HS-27A (cell line): ENCODE measurements at regions not wholly inside any gene's neighbourhood (a gene's known extent, or its start where the extent isn't known, plus 50 kb on each side); places are given as distances from the start of the nearest gene placed in this dataset.
A peak's percentile ranks its signal among the peaks of the same experiment; 100 is the strongest.

ENCODE experiments used
- DNase-seq: peaks from one replicate; pipeline ENCODE4 v3.0.0-alpha.2; 2012; ENCODE audit warnings: low read depth, missing footprints

GRCh38 chr7:42987648-42988214, 55.6 kb downstream of the MRPL32 start:
- DNase-seq: no peak

DNA sequence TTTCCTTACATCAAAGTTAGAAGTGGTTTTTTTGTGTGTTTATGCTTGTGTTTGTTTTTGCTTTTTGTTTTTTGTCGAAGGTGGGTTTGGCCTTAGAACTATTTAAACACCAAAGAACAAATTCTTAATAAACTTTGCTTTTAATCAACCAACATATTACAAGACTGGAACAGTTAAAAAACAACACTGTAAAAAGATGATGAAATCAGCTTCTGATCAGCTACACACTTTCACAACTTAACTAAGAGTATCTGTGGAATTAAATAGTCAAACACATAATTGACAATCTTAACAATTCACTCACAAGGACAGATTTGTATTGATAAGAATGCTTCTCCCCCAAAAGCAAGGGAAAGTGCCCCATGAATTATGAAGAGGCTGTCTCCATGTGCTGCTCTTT, 58.8 kb downstream of the MRPL32 start:
- DNase-seq: no peak

GRCh38 chr7:42991913-42992591, 59.9 kb downstream of the MRPL32 start:
- no peak for DNase-seq

DNA sequence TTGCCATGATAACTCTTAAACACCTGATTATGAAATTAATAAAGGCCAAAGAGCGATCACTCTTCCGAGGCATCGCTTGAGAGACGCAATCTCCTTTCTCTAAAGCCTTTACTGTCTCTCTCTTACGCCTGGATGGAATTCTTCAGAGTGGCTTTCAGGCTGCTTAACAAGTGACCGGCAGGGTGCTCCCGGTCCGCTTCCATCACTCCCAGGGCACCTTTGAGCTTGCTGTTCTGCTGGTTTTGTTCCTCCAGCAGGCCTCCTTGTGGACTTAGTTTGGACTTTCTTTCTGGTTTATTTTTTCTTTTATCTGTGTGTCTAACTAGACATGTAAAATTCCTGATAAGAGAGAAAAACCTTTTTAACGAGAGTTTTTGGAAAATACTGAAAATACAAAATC, 60.9 kb downstream of the MRPL32 start:
- DNase-seq: no peak

DNA sequence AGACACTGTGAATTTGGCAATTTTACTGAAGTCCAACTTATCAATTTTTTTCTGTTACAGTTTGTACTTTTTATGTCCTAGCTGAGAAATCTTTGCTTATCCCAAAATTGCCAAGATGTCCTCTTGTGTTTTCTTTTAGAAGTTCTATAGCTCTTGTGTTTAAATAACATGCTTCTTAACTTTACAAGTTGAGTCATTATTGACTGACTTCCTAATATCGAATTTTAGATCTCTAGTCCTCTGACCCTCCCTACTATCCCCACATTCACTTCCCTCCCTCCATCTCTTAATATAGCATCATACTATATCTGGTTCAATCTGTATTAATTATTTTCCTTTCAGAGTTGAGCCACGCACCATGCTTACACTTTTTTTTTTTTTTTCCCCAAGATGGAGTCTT, 61.9 kb downstream of the MRPL32 start:
- DNase-seq: no peak

GRCh38 chr7:42997611-42998010, 65.4 kb downstream of the MRPL32 start:
- no peak for DNase-seq

DNA sequence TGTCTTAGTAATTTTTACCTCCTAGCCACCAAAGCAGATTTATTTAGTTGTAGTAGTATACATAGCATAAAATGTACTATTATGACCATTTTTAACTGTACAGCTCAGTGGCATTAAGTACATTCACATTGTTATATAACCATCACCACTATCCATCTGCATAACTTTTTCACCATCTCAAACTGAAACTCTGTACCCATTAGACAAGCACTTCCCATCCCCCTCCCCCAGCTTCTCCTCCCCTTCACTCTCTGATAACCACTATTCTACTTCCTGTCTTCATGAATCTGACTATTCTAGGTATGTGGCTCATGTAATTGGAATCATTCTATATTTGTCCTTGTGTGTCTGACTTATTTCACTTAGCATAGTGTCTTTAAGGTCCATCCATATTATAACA, 71.9 kb downstream of the MRPL32 start:
- DNase-seq: no peak

DNA sequence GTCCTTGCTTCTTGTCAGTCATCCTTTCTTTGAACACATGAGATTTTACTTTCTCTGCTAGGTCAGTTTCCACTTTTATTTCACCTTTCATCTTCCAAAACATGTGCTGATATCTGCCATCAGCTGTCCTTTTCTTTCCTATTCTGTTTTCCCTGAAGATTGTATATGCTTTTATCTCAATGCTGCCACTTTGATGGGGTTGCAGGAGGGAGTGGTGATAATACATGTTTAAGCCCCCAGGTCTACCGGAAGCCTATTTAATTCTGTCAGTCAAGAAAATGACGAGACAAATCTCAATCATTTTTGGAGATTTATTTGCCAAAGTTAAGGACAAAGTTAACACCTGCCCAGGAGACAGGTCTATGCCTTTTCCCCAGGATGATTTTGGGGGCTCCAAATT, 73.8 kb downstream of the MRPL32 start:
- DNase-seq: no peak

GRCh38 chr7:43010061-43010460, 77.9 kb downstream of the MRPL32 start:
- no peak for DNase-seq

- DNase-seq: no peak
These were observed 79.7 kb downstream of the MRPL32 start for GRCh38 chr7:43011879-43012278.

DNA sequence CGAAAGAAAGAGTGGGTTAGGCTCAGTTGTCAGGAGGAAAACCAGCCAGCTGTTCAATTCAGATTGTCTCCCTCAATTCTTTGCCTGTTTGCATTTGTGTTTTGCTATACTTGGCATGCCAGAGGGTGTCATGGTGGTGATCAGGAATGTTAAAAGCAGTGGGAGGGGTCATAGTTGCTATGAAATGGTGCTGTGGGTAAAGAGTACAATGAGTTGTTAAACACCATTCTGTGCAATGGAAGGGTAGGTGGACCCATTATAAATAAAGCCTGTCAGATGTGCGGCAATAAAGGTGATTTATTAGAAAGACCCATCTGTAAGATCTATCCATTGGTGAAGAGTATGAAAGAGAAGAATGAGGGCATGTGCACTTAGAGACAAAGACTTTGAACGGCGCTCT, 82.2 kb downstream of the MRPL32 start:
- no peak for DNase-seq

DNA sequence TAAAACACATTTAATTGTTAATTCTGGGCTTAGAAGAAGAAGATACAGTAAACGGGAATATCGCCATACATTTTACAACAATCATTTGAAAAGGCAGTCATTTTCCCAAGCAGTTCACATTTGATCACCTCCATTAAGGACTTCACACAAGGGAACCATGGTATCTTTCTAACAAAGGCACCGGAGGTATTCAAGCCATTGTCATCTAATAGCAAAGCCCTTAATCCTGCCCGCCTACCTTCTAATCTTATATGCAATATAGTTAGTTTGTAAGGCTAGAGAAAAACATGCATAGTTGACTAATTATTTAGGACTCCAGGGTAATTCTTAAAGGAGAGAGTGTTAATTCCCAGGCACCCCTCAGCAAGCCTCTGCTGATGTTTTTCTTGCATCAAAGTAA, 83.1 kb downstream of the MRPL32 start:
- DNase-seq: no peak

DNA sequence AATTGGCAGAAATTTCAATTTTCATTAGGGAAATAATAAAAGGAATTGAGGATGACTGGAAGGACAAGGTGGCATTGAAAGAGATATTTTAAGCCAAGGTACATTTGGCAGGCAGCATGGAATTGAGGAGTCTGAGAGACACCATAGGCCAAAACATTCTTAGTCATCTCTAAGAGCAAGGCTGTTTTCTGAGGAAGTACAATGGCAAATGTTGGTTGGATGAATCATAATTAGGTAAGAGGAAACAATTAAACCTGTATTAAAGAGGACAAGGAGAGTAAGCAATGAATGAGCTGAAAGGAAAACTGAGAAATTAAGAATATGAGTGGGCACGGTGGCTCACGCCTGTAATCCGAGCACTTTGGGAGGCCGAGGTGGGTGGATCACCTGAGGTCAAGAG, 86.3 kb downstream of the MRPL32 start:
- DNase-seq: no peak

- DNase-seq: no peak
These were observed 89.3 kb downstream of the MRPL32 start for GRCh38 chr7:43021431-43021830.

DNA sequence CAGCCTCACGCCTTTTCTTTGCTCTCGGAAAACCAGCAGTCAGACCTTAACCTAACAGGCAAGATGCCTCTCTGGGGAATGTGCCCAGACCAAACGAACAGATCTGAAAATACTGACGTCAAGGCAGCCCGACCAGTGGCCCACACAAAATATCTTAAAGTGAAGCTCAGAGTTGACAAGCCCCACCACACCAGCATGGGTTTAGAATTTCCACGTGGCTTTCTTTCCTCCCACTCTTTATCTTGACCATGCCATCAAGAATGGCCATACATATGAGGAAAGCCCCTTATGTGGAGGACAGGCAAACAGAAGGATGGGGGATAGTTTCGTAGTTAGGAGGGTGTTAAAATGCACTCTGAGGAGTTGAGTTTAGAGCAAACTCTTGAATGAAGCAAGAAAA, 89.8 kb downstream of the MRPL32 start:
- no peak for DNase-seq

DNA sequence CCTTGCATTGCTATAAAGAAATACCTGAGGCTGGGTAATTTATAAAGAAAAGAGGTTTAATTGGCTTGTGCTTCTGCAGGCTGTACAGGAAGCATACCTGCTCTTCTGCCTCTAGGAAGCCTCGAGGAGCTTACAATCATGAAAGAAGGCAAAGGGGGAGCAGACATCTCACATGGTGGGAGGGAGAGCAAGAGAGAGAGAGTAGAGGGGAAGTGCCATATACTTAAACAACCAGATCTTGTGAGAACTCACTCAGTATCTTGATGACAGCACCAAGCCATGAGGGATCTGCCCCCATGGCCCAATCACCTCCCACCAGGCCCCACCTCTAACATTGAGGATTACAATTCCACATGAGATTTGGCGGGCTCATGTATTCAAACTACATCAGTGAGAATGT, 79.1 kb upstream of the HECW1 start:
- no peak for DNase-seq

- no peak for DNase-seq
These were observed 77.9 kb upstream of the HECW1 start for GRCh38 chr7:43034535-43035002.

GRCh38 chr7:43037531-43037930, 74.9 kb upstream of the HECW1 start:
- DNase-seq: no peak

- peak; percentile 24 for DNase-seq
These were observed 74.2 kb upstream of the HECW1 start for GRCh38 chr7:43038254-43038653.

DNA sequence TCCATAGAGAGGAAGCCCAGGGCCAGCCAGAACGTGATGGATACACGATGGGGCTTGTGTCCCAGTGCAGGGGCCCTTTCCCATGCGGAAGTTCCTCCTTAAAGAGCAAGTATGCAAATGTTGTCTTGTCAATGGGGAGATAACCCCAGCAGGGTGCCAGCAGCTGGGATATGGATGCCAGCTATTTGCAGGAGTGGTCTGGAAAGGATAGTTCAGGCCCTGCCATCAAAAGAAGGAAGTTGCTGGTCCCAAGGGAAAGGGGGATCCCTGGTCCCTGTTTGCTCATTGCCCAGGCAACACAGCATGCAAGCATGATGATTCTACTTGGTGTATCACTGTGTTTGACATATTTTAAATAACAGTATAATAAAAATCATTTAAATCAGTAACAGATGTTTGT, 73.1 kb upstream of the HECW1 start:
- no peak for DNase-seq

DNA sequence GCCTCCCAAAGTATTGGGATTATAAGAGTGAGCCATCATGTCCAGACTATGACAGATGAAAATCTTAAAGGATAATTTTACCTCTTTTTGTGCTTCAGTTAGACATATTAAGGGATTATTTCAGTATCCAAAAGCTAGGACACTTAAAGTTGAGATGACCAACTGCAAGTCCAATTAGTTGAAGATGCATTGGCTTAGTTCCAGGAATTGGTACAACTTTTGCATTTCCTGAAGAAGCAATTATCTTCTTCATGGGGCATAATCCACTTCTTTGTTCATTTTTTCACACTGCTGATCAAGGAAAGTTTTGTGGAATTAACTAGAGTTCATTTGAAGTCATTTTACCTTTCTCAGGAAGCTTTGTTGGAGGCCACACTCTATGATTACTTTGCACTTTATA, 72.0 kb upstream of the HECW1 start:
- no peak for DNase-seq

- DNase-seq: no peak
These were observed 71.3 kb upstream of the HECW1 start for GRCh38 chr7:43041105-43041504.

DNA sequence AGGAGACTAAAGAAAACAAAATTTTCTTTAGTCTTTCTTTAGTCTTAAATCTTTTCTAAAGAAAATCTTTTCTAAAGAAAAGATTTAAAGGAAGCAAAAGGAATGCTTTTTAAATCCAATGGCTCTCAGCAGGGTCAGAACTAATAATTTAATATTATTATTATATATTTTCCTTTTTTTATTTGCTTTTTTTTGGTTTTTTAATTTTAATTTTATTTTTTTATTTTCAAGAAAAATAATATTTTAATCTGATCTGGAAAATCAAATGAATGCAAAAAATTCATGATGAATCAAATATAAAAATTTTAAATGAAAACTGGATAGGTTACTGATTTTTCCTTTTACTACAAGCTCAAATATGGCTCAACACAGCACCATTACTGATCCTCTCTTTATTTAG, 70.7 kb upstream of the HECW1 start:
- no peak for DNase-seq

DNA sequence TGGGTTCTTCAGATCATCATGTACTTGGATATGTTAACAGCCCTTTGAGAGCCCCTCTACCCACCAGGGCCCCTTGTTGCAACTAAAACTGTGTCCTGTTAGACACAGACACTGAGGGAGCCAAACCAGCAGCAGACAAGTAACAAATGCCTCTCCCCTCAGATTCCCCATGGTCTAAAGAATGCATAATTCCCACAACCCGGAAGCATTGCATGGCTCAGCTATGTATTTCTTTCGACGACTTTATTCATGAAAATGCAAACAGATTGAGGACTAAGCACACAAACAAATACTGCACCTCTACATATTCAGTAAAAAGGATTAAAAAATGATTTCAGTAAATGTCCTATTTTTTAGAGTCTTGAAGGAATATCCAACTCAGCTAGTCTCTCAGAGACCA, 70.1 kb upstream of the HECW1 start:
- no peak for DNase-seq
